Endothelial cell of umbilical vein (primary cell): ENCODE measurements at regions not wholly inside any gene's neighbourhood (a gene's known extent, or its start where the extent isn't known, plus 50 kb on each side); places are given as distances from the start of the nearest gene placed in this dataset.

Experiments used
- BruUV-seq: library from RNA; stranded (reverse); fragments of 400-500 nt; replicated peaks from 2 replicates; lab custom pipeline; 2021; lab: Mats Ljungman, UMichigan
- CTCF ChIA-PET: fragments of 300-600, 350-600 bp; sonication (Branson Sonifier 250); formaldehyde crosslinking; loops from one replicate; lab custom pipeline; 2021; ENCODE audit warnings: antibody characterized with exemption, inconsistent platforms; lab: Charles Lee
- POLR2A ChIA-PET: fragments of 300-600, 350-600 bp; sonication (Branson Sonifier 250); formaldehyde crosslinking; loops from one replicate; lab custom pipeline; 2021; ENCODE audit warnings: antibody characterized with exemption, inconsistent platforms; lab: Charles Lee
- DNase-seq: peaks from one replicate; pipeline ENCODE4 v3.0.0-alpha.2; 2011; ENCODE audit warnings: low read depth, low spot score
- FAIRE-seq: peaks from 2 replicates; lab custom pipeline; 2011; peaks lifted over from hg19 to GRCh38; lab: Jason Lieb, UNC
- H2AFZ ChIP-seq: 2 replicates; pipeline ENCODE4 v1.6.0; 2012; ENCODE audit warnings: low read depth, low read length, control low read depth, inconsistent platforms
- H3K27ac ChIP-seq: 2 replicates; pipeline ENCODE4 v1.5.1; 2011; ENCODE audit warnings: low read depth, mild to moderate bottlenecking, control low read depth, low read length, moderate library complexity; ENCODE audit not compliant: insufficient read depth
- H3K27me3 ChIP-seq, 2 experiments: 2 replicates each; pipeline versions ENCODE4 v1.6.0 to v1.6.1; 2011; ENCODE audit warnings: low read length in 2 of 2, mixed read lengths in 1 of 2; ENCODE audit not compliant: control insufficient read depth in 2 of 2, insufficient read depth in 2 of 2
- H3K36me3 ChIP-seq, 2 experiments: 2 replicates in 1 of 2; 3 replicates in 1 of 2; pipeline ENCODE4 v1.5.1; 2011; ENCODE audit warnings: low read length in 2 of 2, mild to moderate bottlenecking in 1 of 2, moderate library complexity in 1 of 2; ENCODE audit not compliant: control insufficient read depth in 2 of 2, insufficient read depth in 2 of 2; ENCODE audit errors: extremely low read depth in 1 of 2
- H3K4me1 ChIP-seq: 3 replicates; pipeline ENCODE4 v1.5.1; 2011; ENCODE audit warnings: mild to moderate bottlenecking, low read length; ENCODE audit not compliant: control insufficient read depth, insufficient read depth; ENCODE audit errors: extremely low read depth
- H3K4me2 ChIP-seq: 2 replicates; pipeline ENCODE4 v1.6.1; 2011; ENCODE audit warnings: low read length, control low read depth, mixed read lengths; ENCODE audit not compliant: insufficient read depth
- H3K4me3 ChIP-seq, 3 experiments: fragments of 200-600 bp in 1 of 3; sonication (generic), shearing (Covaris generic) in 1 of 3; replicated peaks in 1 of 3; 2 replicates each; pipeline ENCODE4 v1.5.1; 2011 to 2016; ENCODE audit warnings: control low read depth in 3 of 3, low read length in 3 of 3, mild to moderate bottlenecking in 2 of 3, inconsistent platforms in 1 of 3, low read depth in 1 of 3, moderate library complexity in 1 of 3; ENCODE audit not compliant: insufficient read depth in 1 of 3
- H3K79me2 ChIP-seq: 2 replicates; pipeline ENCODE4 v1.6.0; 2012; ENCODE audit warnings: low read length, inconsistent platforms; ENCODE audit not compliant: control insufficient read depth, insufficient read depth
- H3K9ac ChIP-seq: replicated peaks from 2 replicates; pipeline ENCODE3; 2011; ENCODE audit warnings: low read length, control low read depth; ENCODE audit not compliant: insufficient read depth; ENCODE audit errors: extremely low read depth
- H3K9me1 ChIP-seq: replicated peaks from 3 replicates; pipeline ENCODE4 v1.6.0; 2011; ENCODE audit warnings: mild to moderate bottlenecking, low read length; ENCODE audit not compliant: control insufficient read depth, insufficient read depth; ENCODE audit errors: extremely low read depth
- H3K9me3 ChIP-seq: replicated peaks from 2 replicates; pipeline ENCODE4 v1.5.1; 2012; ENCODE audit warnings: low read length, inconsistent platforms; ENCODE audit not compliant: control insufficient read depth, insufficient read depth
- H4K20me1 ChIP-seq: replicated peaks from 2 replicates; pipeline ENCODE3; 2011; ENCODE audit warnings: mild to moderate bottlenecking, low read length; ENCODE audit not compliant: control insufficient read depth, insufficient read depth; ENCODE audit errors: extremely low read depth
- EZH2 ChIP-seq: IDR thresholded peaks from 2 replicates; pipeline ENCODE4 v1.6.1; 2012; ENCODE audit warnings: borderline replicate concordance, low read depth, mild to moderate bottlenecking, moderate library complexity, low read length, inconsistent platforms; ENCODE audit not compliant: severe bottlenecking
- FOS ChIP-seq: IDR thresholded peaks from 2 replicates; pipeline ENCODE4 v1.6.1; 2011; ENCODE audit warnings: mild to moderate bottlenecking, low read length, moderate library complexity, borderline replicate concordance; ENCODE audit not compliant: insufficient read depth
- GATA2 ChIP-seq: IDR thresholded peaks from 2 replicates; pipeline ENCODE4 v1.7.0; 2011; ENCODE audit warnings: low read depth, mild to moderate bottlenecking, moderate library complexity, mixed read lengths, low read length; ENCODE audit not compliant: insufficient read length, insufficient read depth
- JUN ChIP-seq: IDR thresholded peaks from 2 replicates; pipeline ENCODE4 v1.6.1; 2011; ENCODE audit warnings: borderline replicate concordance, low read depth; ENCODE audit not compliant: insufficient read length, insufficient read depth
- MYC ChIP-seq: IDR thresholded peaks from one replicate; pipeline ENCODE4 v1.6.1; 2011; ENCODE audit warnings: mild to moderate bottlenecking, low read depth, low read length
- POLR2A ChIP-seq: IDR thresholded peaks from 2 replicates; pipeline ENCODE4 v1.6.1; 2012; ENCODE audit warnings: low read depth, mild to moderate bottlenecking, control low read depth, low read length
- POLR2AphosphoS5 ChIP-seq: IDR thresholded peaks from 2 replicates; pipeline ENCODE4 v1.6.1; 2012; ENCODE audit warnings: low read depth, mild to moderate bottlenecking, control low read depth, low read length, moderate library complexity; ENCODE audit not compliant: insufficient read depth
- dilution Hi-C: fragments of 300-500 bp; cut with MboI; formaldehyde crosslinking; loops from one replicate; pipeline ENCODE4 v1.15.0; 2019; ENCODE audit warnings: low sequenced_read_pairs; ENCODE audit not compliant: extremely low pct_ligation_motif_present
- intact Hi-C: fragments of 100-400 bp; cut with micrococcal nuclease; formaldehyde crosslinking; loops from one replicate; pipeline ENCODE4 v1.10.0; 2022
- TF ChIP-seq, protein P1 (sequence below): IDR thresholded peaks from 2 replicates; pipeline ENCODE4 v1.6.1; 2011; ENCODE audit not compliant: insufficient read depth, insufficient read length
- TF ChIP-seq, protein P2 (sequence below), 2 donors: IDR thresholded peaks; 1 replicate in 1 of 2; 2 replicates in 1 of 2; pipeline ENCODE4 v1.5.1; 2011; ENCODE audit warnings: low read length in 2 of 2, mild to moderate bottlenecking in 2 of 2, moderate library complexity in 2 of 2, control low read depth in 1 of 2, inconsistent platforms in 1 of 2, low read depth in 1 of 2; ENCODE audit not compliant: insufficient read depth in 1 of 2; ENCODE audit errors: extremely low read depth in 1 of 2

DNA sequence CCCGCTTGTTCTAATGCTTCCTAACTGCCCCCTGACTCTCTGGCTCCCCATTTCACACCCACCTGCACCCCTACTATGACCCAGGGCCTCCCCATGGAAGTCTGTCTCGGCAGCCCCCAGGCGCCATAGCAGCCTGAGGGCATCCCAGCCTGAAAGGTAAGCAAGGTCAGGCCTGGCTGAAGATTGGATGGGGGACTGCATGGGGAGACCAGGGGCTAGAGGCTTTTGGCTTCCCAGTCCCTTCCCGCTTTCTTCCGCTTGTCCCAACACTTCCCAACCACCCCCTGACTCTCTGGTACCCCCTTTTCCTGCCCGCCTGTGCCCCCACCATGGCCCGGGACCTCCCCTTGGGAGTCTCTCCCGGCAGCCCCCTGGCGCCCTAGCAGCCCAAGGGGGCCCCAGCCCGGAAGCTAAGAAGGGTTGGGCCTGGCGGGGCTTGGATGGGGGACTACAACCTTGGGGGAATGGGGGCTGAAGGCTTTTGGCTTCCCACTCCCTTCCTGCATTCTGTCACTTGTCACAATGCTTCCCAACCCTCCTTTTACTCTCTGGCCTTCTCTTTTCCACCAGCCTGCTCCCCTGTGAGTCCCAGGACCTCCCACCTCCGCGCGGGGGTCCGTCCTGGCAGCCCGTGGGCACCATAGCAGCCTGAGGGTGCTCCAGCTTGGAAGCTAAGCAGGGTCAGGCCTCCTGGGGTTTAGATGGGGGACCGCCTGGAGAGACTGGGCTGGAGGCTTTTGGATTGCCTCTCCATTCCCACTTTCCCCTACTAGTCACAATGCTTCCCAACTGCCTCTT is 2288.4 kb downstream of the TP53TG3F start:
- BruUV-seq, result no TSS peak
- H3K79me2 ChIP-seq, result no peaks in the 10 kb centered on the region
- no peaks in the 10 kb centered on the region for H4K20me1 ChIP-seq
- DNase-seq, result no peak
- ChIA-PET CTCF (no interaction called here), POLR2A (no interaction called here)
- no peak overlapping the region for H3K4me2 ChIP-seq
- dilution Hi-C loops (no loop called here), intact Hi-C loops (no loop called here)
- H3K36me3 ChIP-seq, result no peaks in the 10 kb centered on the region
- no peak for FAIRE-seq
- H2AFZ ChIP-seq, result no peak overlapping the region
- H3K27me3 ChIP-seq, result no peaks in the 10 kb centered on the region
- no peak overlapping the region for H3K9ac ChIP-seq
- no peaks in the 10 kb centered on the region for H3K4me1 ChIP-seq
- no peak overlapping the region for H3K4me3 ChIP-seq
- TF ChIP-seq FOS (no peak), EZH2 (no peak)
- TF ChIP-seq, protein P1, sequence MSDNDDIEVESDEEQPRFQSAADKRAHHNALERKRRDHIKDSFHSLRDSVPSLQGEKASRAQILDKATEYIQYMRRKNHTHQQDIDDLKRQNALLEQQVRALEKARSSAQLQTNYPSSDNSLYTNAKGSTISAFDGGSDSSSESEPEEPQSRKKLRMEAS, result no peak
- H3K27ac ChIP-seq, result no peak overlapping the region
- peaks cover 2% of the 10 kb centered on the region for H3K9me3 ChIP-seq
- H3K9me1 ChIP-seq, result no peaks in the 10 kb centered on the region

DNA sequence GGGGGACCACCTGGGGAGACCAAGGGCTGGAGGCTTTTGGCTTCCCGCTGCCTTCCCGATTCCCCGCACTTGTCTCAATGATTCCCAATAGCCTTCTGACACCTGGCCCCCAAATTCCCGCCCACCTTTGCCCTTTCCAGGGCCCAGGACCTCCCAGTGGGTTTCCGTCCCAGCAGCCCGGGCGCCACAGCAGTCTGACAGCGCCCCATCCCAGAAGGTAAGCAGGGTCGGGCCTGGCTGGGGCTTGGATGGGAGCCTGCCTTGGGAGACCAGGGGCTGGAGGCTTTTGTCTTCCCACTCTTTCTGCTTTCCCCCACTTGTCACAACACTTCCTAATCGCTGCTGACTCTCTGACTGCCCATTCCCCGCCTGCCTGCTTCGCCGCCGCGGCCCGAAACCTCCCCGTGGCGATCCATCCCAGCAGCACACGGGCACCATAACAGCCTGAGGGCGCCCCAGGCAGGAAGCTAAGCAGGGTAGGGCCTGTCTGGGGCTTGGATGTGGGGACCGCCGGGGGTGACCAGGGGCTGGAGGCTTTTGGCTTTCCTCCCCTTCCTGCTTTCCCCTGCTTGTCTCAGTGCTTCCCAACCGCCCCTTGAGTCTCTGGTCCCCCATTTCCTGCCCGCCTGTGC is 2289.3 kb downstream of the TP53TG3F start:
- no peaks in the 10 kb centered on the region for H3K79me2 ChIP-seq
- TF ChIP-seq POLR2A, result no peak
- TF ChIP-seq GATA2, result no peak
- no peak for TF ChIP-seq FOS
- no peak for TF ChIP-seq POLR2AphosphoS5
- TF ChIP-seq EZH2, result no peak
- TF ChIP-seq JUN, result no peak
- TF ChIP-seq, protein P2, sequence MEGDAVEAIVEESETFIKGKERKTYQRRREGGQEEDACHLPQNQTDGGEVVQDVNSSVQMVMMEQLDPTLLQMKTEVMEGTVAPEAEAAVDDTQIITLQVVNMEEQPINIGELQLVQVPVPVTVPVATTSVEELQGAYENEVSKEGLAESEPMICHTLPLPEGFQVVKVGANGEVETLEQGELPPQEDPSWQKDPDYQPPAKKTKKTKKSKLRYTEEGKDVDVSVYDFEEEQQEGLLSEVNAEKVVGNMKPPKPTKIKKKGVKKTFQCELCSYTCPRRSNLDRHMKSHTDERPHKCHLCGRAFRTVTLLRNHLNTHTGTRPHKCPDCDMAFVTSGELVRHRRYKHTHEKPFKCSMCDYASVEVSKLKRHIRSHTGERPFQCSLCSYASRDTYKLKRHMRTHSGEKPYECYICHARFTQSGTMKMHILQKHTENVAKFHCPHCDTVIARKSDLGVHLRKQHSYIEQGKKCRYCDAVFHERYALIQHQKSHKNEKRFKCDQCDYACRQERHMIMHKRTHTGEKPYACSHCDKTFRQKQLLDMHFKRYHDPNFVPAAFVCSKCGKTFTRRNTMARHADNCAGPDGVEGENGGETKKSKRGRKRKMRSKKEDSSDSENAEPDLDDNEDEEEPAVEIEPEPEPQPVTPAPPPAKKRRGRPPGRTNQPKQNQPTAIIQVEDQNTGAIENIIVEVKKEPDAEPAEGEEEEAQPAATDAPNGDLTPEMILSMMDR (IDR thresholded peaks at IDR 0.05; ENCODE audit: extremely low read depth in 1 of 2, insufficient read depth in 1 of 2, low read depth in 1 of 2, low read length in 2 of 2), result no peak
- TF ChIP-seq, protein P1, result no peak
- no peak for TF ChIP-seq MYC
- dilution Hi-C loops (no loop called here), intact Hi-C loops (no loop called here)
- ChIA-PET CTCF (no interaction called here), POLR2A (no interaction called here)
- no peak overlapping the region for H3K9ac ChIP-seq
- H3K9me1 ChIP-seq, result no peaks in the 10 kb centered on the region
- H3K27me3 ChIP-seq, result no peaks in the 10 kb centered on the region
- DNase-seq (no peak), FAIRE-seq (no peak)
- H3K27ac ChIP-seq, result no peak overlapping the region
- H3K9me3 ChIP-seq, result no peaks in the 10 kb centered on the region
- H3K4me3 ChIP-seq, result no peak overlapping the region
- no TSS peak for BruUV-seq
- no peaks in the 10 kb centered on the region for H3K36me3 ChIP-seq
- no peaks in the 10 kb centered on the region for H3K4me1 ChIP-seq
- no peak overlapping the region for H3K4me2 ChIP-seq
- no peak overlapping the region for H2AFZ ChIP-seq
- H4K20me1 ChIP-seq, result no peaks in the 10 kb centered on the region
